ENCODE measurements at regions not wholly inside any gene's neighbourhood (a gene's known extent, or its start where the extent isn't known, plus 50 kb on each side); places are given as distances from the start of the nearest gene placed in this dataset.

DNA sequence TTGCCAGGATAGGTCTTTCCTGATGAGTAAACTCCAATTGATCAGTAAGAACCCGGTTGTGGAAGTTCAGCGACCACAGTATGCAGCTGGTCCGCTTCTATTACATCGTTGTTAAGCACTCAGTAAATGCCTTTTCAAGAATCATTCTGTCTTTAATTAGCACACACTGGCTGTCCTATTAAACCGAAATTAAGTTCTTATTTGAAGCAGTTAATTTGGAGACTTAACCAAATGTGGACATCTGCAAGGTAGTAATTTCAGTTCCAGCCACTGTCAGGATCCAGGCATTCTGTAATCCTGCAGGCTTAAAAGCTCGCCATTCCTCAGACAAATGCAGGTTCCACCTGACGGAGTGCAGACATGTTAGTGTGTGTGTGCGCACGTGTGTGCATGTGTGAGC is 254.6 kb downstream of the IRX2 start:
- ChIA-PET CTCF (no interaction called here), POLR2A (no interaction called here)
- Mint-ChIP-seq H3K9me3 (ENCODE audit: low read depth) (peaks cover 5% of the 10 kb centered on the region), H3K27ac (no peak overlapping the region), H3K4me3 (no peak overlapping the region), H3K36me3 (ENCODE audit: low read depth) (no peaks in the 10 kb centered on the region), H3K27me3 (no peaks in the 10 kb centered on the region), H3K4me1 (no peaks in the 10 kb centered on the region)
- DNase-seq (no peak), ATAC-seq (no peak)
- intact Hi-C loops (cut with DNase I, micrococcal nuclease): no loop called here

DNA sequence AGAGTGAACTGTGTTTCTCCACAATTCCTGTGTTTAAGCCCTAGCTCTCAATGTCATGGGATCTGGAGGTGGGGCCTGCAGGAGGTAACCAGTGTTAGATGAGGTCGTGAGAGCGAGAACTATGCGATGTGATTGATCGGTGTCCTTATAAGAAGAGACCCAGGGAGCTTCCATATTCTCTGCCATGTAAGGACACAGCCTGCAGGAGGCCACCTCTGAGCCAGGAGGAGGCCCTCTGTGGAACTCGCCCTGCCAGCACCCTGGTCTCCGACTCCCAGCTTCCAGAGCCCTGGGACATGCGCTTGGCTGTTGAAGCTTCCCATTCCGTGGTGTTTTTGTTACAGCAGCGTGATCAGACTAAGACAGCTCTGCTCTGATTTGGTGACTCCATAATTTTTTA is 255.4 kb downstream of the IRX2 start:
- intact Hi-C loops (cut with DNase I, micrococcal nuclease): no loop called here
- ATAC-seq: no peak
- Mint-ChIP-seq H3K4me1 (no peaks in the 10 kb centered on the region), H3K27ac (no peak overlapping the region), H3K9me3 (ENCODE audit: low read depth) (peaks cover 2% of the 10 kb centered on the region), H3K4me3 (no peak overlapping the region), H3K36me3 (ENCODE audit: low read depth) (no peaks in the 10 kb centered on the region), H3K27me3 (no peaks in the 10 kb centered on the region)
- DNase-seq: no peak
- POLR2A ChIA-PET: no interaction called here
- CTCF ChIA-PET: no interaction called here

DNA sequence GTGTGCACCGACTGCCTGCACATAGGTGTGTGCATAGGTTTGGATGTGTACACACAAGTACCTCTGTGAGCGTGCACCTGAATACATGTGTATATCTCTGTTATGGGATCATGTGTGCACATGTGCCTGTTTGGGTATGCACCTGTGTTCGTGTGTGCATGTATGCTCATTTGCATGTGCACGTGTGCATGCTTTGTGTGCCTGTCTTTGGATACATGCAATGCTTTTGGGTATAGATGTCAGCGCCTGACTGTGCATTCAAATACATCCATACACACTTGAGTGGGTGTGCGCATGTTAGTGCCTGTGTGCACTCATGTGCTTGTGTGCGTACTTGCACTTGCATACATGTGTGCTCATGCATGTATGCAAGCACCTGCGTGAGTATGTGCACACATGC is 258.1 kb downstream of the IRX2 start:
- ChIA-PET POLR2A (no interaction called here), CTCF (no interaction called here)
- no peak for DNase-seq
- H3K36me3 Mint-ChIP-seq (ENCODE audit: low read depth): no peaks in the 10 kb centered on the region
- ATAC-seq: no peak
- no peaks in the 10 kb centered on the region for H3K4me1 Mint-ChIP-seq
- intact Hi-C loops (cut with DNase I, micrococcal nuclease): no loop called here
- no peak overlapping the region for H3K4me3 Mint-ChIP-seq
- H3K27me3 Mint-ChIP-seq: no peaks in the 10 kb centered on the region
- no peaks in the 10 kb centered on the region for H3K9me3 Mint-ChIP-seq (ENCODE audit: low read depth)
- H3K27ac Mint-ChIP-seq: no peak overlapping the region

DNA sequence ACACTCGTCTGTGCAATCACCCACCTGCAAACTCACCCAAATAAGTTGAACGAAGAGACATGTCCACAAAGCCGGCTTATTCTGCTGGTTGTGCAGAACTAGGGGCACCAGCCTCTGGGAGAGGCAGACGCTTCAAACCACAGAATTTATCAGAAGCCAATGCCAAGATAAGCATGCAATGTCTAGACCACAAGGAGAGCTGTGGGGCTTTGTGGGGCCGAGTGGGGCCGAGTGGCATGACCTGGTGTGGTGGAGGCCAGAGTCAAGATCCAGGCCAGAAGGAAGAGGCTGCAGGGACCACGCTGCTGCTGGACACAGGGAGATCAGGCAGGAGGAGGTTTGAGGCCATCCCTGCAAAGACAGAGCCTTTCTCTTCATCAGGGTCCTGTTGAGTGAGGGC is 259.0 kb downstream of the IRX2 start:
- CTCF ChIA-PET: no interaction called here
- Mint-ChIP-seq H3K27me3 (no peaks in the 10 kb centered on the region), H3K36me3 (ENCODE audit: low read depth) (no peaks in the 10 kb centered on the region), H3K27ac (no peak overlapping the region), H3K4me3 (no peak overlapping the region), H3K9me3 (ENCODE audit: low read depth) (no peaks in the 10 kb centered on the region), H3K4me1 (no peaks in the 10 kb centered on the region)
- DNase-seq (no peak), ATAC-seq (no peak)
- POLR2A ChIA-PET: no interaction called here
- intact Hi-C loops (cut with DNase I, micrococcal nuclease): no loop called here

DNA sequence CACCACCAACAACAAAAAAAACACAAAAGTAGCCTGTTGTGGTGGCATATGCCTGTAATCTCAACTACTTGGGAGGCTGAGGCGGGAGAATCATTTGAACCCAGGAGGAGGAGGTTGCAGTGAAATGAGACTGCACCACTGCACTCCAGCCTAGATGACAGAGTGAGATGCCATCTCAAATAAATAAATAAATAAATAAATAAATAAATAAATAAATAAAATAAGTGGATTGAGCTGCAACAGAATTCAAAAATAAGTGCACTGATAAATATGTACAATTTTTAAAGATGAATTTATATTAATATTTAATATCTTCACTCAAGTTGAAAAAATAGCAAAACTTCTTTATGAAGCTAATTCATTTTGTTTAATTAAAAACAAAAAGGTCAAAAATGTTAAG is 259.6 kb downstream of the IRX2 start:
- intact Hi-C loops (cut with DNase I, micrococcal nuclease): no loop called here
- Mint-ChIP-seq H3K9me3 (ENCODE audit: low read depth) (peaks cover 3% of the 10 kb centered on the region), H3K27ac (no peak overlapping the region), H3K4me1 (no peaks in the 10 kb centered on the region), H3K27me3 (no peaks in the 10 kb centered on the region), H3K36me3 (ENCODE audit: low read depth) (no peaks in the 10 kb centered on the region), H3K4me3 (no peak overlapping the region)
- no peak for ATAC-seq
- ChIA-PET POLR2A (no interaction called here), CTCF (no interaction called here)
- DNase-seq: no peak

DNA sequence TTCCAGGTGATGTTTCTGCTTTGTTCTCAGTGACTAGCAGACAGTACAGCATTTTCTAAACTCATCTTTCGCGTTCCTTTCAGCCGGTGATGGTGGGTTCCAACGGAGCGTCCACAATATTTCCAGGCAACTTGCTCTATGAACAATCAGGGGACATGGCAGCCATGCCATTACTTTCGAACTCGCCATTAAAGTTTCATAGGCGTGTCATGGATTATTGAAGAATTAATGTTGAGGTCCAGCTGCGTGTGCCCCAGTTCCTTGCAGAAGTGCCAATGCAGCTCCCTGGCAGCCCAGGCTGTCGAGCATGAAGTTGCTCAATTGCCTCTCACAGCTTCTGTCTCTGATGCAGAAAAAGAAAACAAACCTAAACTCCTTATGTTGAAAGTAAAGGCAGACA is 262.2 kb downstream of the IRX2 start:
- DNase-seq: no peak
- intact Hi-C loops (cut with DNase I, micrococcal nuclease): no loop called here
- no peak for ATAC-seq
- no peak overlapping the region for H3K4me3 Mint-ChIP-seq
- ChIA-PET CTCF (no interaction called here), POLR2A (no interaction called here)
- no peaks in the 10 kb centered on the region for H3K4me1 Mint-ChIP-seq
- H3K9me3 Mint-ChIP-seq (ENCODE audit: low read depth): peaks cover 3% of the 10 kb centered on the region
- no peak overlapping the region for H3K27ac Mint-ChIP-seq
- H3K27me3 Mint-ChIP-seq: no peaks in the 10 kb centered on the region
- no peaks in the 10 kb centered on the region for H3K36me3 Mint-ChIP-seq (ENCODE audit: low read depth)

DNA sequence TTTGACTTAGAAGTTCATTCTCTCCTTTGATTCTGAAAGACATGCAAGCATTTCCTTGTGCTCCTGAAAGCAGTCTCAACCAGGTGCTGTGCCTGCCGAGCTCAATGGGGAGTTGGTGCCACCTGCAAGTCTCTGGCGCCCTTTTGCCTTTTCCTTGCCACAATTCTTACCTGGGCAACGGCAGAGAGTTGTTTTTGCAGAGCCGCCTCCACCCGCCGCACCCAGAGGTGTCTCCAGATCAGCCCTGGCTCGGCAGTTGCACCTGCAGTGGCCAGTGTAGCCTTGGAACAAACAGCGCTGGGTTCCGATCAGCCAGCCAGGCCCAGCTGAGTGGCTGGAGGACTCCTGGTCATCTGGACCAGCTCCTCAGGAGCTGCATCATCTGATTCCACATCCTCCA is 262.9 kb downstream of the IRX2 start:
- Mint-ChIP-seq H3K4me3 (no peak overlapping the region), H3K27ac (no peak overlapping the region), H3K9me3 (ENCODE audit: low read depth) (peaks cover 3% of the 10 kb centered on the region), H3K36me3 (ENCODE audit: low read depth) (no peaks in the 10 kb centered on the region), H3K27me3 (no peaks in the 10 kb centered on the region), H3K4me1 (no peaks in the 10 kb centered on the region)
- ATAC-seq (no peak), DNase-seq (no peak)
- POLR2A ChIA-PET: no interaction called here
- intact Hi-C loops (cut with DNase I, micrococcal nuclease): no loop called here
- CTCF ChIA-PET: interaction anchor here (0.7 kb wide), 1 partner anchor 89 kb away, joined by 3 read pairs; no protein-coding TSS in a partner anchor

DNA sequence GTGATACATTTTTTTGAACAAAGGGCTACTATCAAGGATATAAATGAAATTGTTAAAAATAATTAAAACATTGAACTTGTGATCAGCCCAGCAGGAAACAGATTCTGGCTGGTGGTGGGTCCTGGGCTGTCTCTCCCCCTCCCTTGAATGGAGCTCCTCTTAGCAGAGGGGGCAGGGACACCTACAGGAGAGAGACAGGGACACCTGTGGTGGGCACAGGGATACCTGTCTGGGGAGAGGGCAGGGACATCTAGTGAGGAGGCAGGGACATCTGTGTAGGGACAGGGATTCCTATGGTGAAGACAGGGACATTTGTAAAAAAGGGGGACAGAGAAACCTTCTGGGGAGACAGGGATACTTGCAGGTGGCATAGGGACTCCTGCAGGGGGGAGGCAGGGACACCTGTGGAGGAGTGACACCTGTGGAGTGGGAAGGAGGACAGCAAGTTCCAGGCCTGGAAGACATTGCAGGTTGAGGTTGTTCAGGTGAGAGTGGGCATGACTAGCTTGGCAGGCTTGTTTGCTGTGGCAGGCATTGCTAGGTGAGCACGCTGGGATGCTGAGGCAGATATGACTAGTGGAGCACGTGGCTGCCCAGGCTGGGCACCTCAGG is 264.2 kb downstream of the IRX2 start:
- Mint-ChIP-seq H3K27ac (no peak overlapping the region), H3K4me3 (no peak overlapping the region), H3K9me3 (ENCODE audit: low read depth) (peaks cover 6% of the 10 kb centered on the region), H3K36me3 (ENCODE audit: low read depth) (no peaks in the 10 kb centered on the region), H3K4me1 (no peaks in the 10 kb centered on the region), H3K27me3 (no peaks in the 10 kb centered on the region)
- ChIA-PET CTCF (no interaction called here), POLR2A (no interaction called here)
- ATAC-seq (no peak), DNase-seq (no peak)
- intact Hi-C loops (cut with DNase I, micrococcal nuclease): no loop called here

DNA sequence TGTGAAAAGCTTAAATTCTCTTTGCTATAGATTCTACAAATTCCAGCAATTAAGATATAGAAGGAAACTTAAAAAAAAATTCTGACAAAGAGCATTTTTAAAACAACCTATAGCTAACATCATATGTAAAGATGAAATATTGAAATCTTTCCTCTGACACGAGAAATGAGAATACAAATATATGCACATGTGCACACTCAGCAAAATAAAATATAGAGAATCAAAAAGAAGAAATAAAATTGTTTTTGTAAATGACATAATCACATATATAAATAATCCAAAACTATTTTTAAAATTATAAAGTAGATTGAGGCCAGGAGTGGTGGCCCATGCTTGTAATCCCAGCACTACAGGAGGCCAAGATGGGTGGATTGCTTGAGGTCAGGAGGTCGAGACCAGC is 265.1 kb downstream of the IRX2 start:
- ATAC-seq: no peak
- Mint-ChIP-seq H3K9me3 (ENCODE audit: low read depth) (peaks cover 15% of the 10 kb centered on the region), H3K4me3 (no peak overlapping the region), H3K4me1 (no peaks in the 10 kb centered on the region), H3K36me3 (ENCODE audit: low read depth) (no peaks in the 10 kb centered on the region), H3K27me3 (no peaks in the 10 kb centered on the region), H3K27ac (no peak overlapping the region)
- ChIA-PET CTCF (no interaction called here), POLR2A (no interaction called here)
- intact Hi-C loops (cut with DNase I, micrococcal nuclease): no loop called here
- DNase-seq: no peak

DNA sequence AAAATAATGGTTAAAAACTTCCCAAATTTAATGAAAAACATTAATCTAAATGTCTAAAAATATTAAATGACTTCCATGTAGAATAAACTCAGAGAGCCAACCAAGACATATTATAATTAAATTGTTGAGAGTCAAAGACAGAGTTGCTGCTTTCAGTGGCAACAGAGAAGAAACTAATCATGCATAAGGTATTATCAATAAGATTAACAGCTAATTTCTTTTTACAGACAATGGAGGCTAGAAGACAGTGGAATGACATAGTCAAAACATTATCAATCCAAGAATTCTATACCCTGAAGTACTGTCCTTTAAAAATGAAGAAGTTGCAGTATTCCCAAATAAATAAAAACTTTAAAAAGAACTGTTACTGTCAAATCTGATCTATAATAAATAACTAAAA is 268.7 kb downstream of the IRX2 start:
- CTCF ChIA-PET: no interaction called here
- Mint-ChIP-seq H3K4me1 (no peaks in the 10 kb centered on the region), H3K27ac (no peak overlapping the region), H3K36me3 (ENCODE audit: low read depth) (no peaks in the 10 kb centered on the region), H3K27me3 (no peaks in the 10 kb centered on the region), H3K9me3 (ENCODE audit: low read depth) (peaks cover 26% of the 10 kb centered on the region), H3K4me3 (no peak overlapping the region)
- intact Hi-C loops (cut with DNase I, micrococcal nuclease): no loop called here
- DNase-seq (no peak), ATAC-seq (no peak)
- POLR2A ChIA-PET: no interaction called here

DNA sequence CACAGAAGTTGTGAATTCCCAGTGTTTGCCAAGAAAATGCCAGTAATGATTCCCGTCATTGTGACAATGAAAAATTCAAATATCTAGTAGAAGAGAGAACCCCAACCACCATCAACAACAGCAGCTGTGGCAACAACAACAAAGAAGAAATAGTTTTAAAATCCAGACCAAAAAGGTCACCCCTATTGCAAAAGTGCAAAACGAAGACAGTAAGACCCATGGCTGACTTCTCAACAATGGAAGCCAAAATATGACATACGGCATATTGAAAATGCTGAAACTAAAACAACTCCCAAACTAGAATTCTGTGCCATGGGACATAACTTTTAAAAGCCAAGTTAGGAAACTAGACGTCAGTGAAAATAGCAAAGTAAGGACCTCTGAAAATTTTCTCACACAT is 270.6 kb downstream of the IRX2 start:
- no peaks in the 10 kb centered on the region for H3K36me3 Mint-ChIP-seq (ENCODE audit: low read depth)
- CTCF ChIA-PET: no interaction called here
- intact Hi-C loops (cut with DNase I, micrococcal nuclease): no loop called here
- POLR2A ChIA-PET: no interaction called here
- H3K9me3 Mint-ChIP-seq (ENCODE audit: low read depth): peaks cover 23% of the 10 kb centered on the region
- no peak overlapping the region for H3K27ac Mint-ChIP-seq
- H3K4me1 Mint-ChIP-seq: no peaks in the 10 kb centered on the region
- H3K27me3 Mint-ChIP-seq: no peaks in the 10 kb centered on the region
- DNase-seq: no peak
- no peak for ATAC-seq
- no peak overlapping the region for H3K4me3 Mint-ChIP-seq

DNA sequence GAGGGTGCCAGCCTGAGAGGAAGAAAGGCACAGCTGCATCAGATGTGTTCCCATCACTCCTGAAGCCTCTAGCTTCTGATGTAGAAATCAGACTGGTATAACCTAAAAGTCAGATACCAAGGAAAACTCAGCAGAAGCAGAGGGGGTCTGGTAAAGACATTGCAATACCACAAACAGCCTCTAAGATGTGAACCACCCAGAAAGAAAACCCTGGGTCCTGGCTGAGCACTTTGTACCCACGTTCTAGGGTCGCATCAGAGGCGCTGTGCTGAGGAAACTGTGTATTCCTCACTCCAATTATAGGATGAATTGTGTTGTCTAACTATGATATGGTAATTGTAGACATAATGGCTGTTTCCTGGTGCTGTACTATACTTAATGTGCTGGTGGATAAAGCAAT is 275.6 kb downstream of the IRX2 start:
- ChIA-PET CTCF (no interaction called here), POLR2A (no interaction called here)
- H3K36me3 Mint-ChIP-seq (ENCODE audit: low read depth): no peaks in the 10 kb centered on the region
- no peak overlapping the region for H3K4me3 Mint-ChIP-seq
- DNase-seq (no peak), ATAC-seq (no peak)
- no peaks in the 10 kb centered on the region for H3K4me1 Mint-ChIP-seq
- H3K27me3 Mint-ChIP-seq: no peaks in the 10 kb centered on the region
- H3K9me3 Mint-ChIP-seq (ENCODE audit: low read depth): peaks cover 6% of the 10 kb centered on the region
- no peak overlapping the region for H3K27ac Mint-ChIP-seq
- intact Hi-C loops (cut with DNase I, micrococcal nuclease): no loop called here

DNA sequence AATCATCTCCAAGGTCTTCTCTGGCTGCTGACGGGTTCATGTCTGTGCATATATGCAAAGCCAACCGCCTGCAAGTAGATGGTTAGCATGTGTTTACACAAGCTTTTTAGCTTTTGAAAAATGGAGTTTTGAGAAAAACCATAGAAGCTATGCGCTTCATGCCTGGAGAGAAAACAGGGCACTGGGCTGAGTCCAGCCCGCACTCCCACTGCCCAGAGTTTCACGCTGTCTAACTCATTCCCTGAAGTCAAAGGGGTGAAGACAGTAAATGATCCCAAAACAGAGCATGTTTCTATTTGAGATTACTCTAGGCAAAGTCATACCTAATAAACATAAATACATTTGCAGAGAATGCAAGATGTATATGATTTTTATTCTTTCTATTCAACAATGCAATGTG is 278.8 kb downstream of the IRX2 start:
- no peaks in the 10 kb centered on the region for H3K4me1 Mint-ChIP-seq
- no peaks in the 10 kb centered on the region for H3K27me3 Mint-ChIP-seq
- intact Hi-C loops (cut with DNase I, micrococcal nuclease): no loop called here
- ChIA-PET CTCF (no interaction called here), POLR2A (no interaction called here)
- no peak for DNase-seq
- H3K27ac Mint-ChIP-seq: no peak overlapping the region
- no peaks in the 10 kb centered on the region for H3K36me3 Mint-ChIP-seq (ENCODE audit: low read depth)
- ATAC-seq: no peak
- H3K9me3 Mint-ChIP-seq (ENCODE audit: low read depth): no peaks in the 10 kb centered on the region
- H3K4me3 Mint-ChIP-seq: no peak overlapping the region

Measured in activated CD4-positive, alpha-beta T cell treated with anti-CD3 and anti-CD28 coated beads for 36 hours (primary cell).